Activated CD4-positive, CD25-positive, alpha-beta regulatory T cell treated with anti-CD3 and anti-CD28 coated beads, Interleukin-2, amount 50 U/mL, for 24 hours (primary cell): ENCODE measurements at regions not wholly inside any gene's neighbourhood (a gene's known extent, or its start where the extent isn't known, plus 50 kb on each side); places are given as distances from the start of the nearest gene placed in this dataset.
A peak's percentile ranks its signal among the peaks of the same experiment; 100 is the strongest.

ENCODE experiments used
- ATAC-seq, 2 donors: fragments of 150-1000 bp; cut with Tn5 transposase; one replicate each; pipeline ENCODE4 v1.10.0; 2021; ENCODE audit warnings: mild to moderate bottlenecking in 1 of 2, moderate library complexity in 1 of 2

DNA sequence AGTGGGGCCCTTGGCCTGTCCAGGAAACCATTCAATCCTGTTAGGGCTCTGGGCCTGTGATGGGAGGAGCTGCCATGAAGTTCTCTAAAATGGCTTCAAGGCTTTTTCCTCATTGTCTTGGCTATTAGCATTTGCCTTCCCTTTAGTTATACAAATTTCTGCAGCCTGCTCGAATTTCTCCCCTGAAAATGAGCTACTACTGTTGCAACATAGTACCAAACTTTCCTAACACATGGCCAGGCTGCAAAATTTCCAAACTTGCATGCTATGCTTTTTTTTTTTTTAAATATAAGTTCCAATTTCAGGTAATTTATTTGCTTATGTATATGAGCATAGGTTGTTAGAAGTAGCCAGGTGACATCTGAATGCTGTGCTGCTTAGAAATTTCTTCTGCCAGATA, 560.8 kb upstream of the TBL1XR1 start:
- no peak for ATAC-seq

DNA sequence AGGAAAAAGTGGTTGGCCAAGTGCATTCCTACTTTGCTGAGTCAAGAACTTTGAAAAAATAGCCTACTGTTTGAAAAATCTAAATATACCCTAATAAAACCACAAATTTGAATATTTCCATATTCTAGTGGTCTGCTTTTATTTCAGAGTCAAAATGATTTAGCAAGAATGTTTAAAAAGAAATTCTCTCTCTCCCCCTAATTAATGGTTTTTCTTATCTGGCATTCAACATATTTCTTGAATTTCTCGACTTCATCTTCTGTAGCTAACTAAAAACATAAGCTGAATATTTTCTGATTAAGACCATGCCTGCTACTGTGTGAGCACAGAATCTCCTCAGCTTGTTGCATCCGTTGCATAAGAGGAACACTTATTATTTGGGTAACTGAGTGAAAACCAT, 563.5 kb upstream of the TBL1XR1 start:
- ATAC-seq: no peak

DNA sequence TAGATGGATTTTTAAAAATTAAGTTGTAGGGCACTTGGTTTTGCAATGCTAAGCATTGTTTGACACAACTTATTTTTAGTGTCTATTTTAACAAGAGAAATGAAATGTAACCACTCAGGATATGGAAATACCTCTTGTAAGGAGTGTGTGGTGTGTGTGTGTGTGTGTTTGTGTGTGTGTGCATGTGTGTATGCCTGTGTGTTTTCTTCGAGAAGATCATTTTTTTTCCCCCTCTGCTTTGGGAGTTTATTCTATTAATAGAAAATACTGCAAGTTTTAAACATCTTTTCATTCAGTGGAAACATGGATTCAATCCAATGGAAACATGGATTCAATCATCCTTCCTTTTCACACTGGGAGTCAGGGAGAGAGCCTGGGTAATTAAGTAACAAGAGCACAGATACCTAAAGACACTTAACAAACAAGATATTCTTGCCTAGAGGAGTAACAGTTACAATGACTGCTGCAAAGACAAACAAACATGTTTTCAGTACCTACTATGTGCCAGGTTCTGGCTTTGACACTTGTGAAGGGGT, 567.2 kb upstream of the TBL1XR1 start:
- ATAC-seq: no peak

DNA sequence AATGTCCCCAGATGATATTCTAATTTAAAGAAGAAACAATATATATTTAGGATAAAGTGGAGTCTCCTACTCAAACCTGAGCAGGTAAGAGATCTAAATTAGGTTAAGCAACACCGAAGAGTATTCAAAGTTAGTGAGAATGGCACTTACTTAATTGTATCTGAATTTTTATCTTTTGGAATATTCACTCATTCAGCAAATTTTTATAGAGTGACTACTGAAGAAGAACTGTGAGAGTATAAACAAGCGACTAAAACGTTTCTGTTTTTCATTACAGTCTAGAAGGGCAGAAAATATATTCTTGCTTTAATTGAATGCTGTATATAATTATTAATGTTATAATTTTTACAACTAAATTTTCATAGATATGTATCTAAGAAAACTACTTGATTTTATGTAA, 567.7 kb upstream of the TBL1XR1 start:
- ATAC-seq: no peak

DNA sequence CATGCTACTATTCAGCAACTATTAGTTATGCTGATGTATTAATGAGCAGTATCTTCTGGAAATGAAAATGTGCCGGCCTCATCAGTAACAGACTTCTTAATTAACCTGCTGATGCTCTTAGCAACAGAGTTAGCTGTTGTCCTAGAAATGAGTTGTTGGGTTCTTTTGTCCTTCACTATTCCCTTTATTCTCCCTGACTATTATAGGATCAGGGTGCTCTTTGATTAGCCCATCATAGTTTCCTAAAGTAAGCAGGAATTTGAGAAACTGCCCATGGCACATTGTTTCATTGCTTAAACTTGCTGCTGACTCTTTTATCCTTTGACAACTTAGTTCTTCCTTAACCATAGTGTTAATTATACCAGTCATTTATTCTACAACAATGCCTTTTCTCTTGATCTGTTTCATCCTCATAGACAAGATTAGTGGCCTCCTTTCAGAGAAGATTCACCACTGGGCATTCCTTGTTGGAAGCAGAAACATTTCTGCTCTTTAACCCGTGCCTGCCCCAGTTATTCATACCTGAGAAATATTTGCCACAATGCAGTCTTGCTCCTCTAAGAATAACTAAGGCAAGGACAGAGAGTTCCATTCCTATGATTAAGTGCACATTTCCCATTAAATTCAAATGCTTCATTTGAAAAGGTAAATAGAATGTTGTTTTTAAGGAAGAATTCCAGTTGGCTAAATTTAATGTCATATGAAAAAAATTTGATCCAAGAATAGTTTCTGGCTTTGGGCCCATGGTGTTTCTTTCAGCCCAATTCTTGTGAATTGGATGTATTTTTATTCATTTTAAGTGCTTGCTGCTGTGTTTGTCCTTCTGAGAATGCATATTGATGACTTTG, 573.3 kb upstream of the TBL1XR1 start:
- no peak for ATAC-seq

DNA sequence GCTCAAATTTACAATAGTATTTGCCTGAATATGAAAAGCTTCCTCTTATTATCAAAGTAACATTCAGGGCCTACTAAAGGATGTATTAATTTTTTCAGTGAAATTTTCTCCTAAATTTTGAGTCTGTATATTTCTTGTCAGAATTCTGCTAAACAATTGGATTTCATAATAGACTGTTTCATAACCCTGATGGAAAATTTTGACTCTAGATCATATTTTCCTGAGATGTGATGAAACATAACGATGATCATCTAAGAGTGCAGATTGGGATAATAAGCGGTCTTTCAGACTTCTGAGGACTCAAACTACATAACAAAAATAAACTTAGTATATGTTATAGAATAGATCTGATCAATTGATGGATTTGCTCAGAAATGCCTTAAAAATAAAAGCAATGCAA, 574.5 kb upstream of the TBL1XR1 start:
- ATAC-seq: no peak

DNA sequence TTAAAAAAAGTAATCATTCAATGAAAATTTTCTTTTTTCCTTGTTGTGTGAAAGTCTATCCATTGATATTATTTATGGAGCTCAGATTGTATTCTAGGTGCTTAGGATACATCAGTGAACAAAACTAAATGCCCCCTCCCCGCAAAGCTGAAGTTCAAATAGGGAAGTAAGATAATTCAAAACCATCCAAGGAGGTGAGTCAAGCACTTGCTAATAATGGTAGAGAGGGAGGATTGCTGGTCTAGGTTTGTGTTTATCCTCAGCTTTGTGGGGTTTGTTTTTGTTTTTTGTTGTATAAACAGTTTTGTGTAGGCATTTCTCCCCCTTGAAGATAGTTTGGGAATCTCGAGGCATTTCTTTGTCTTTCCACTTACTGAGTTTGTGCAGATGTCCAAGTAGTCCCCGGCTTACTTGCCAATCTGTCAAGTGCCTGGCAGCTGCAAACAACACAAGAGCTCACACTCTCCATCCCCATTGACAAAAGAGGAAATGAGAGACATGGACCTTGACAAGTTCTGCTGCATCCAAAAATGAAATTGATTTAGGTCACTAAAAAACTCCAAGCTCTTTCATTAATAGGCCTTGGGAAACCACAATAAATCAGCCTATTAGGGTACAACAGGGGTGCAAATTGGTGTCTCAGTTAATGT, 575.8 kb upstream of the TBL1XR1 start:
- no peak for ATAC-seq

DNA sequence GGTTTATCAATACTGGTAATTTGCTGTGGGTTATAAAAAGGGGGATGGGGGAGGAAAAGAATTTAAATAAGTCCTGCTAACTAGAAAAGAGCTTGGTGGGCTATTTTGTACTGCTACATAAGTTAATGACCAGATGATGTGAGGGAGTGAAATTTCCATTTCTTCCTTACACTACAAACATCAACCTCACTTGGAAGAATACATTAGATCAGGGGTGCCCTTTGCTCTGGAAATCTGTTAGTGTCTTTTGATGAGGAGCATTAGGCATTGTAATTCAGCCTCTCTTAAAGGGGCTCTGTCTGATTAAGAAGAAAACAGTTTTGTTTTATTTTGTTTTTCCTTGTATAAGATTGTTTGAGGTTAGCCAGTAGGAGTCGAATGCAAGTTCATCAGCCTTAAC, 576.4 kb upstream of the TBL1XR1 start:
- no peak for ATAC-seq

DNA sequence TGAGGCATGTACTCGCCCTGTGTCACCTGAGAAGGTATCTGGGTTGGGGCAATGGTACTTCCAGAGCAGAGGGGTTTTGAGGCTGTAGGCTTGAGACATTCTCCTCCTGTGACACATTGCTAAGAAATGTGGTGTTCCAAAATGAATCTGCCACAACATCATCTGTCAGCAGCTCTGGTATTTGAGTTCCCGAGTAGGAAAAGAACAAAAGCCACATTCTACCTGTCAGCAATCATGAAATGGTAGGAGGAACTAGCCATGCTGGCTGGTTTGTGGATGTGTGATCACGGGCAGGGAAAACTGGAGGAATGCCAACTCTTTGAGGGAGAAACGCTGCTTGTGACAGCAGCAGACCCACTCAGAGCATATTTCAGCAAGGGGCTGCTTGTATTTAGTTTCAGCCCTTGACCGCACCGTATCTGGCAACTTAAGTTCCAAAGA, 579.4 kb upstream of the TBL1XR1 start:
- ATAC-seq: no peak

DNA sequence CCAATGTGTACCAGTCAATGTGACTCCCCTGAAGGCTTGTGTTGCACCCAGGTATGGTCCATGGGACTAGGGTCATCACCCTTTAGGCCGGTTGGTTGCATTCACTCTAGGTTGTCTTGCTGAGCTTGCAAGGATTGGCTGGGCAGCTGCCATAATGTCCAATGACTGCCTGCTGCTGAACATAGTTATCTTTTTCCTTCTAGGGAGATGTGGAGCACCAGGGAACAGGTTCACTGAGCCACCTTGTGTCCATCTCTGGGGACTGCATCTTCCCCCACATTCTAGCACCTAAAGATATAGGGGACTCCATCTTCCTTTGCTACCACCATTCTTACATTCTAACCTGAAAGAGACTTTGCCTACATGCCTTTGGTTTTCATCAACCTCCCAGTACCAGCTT, 580.4 kb upstream of the TBL1XR1 start:
- peak; percentile 65 to 66 for ATAC-seq

DNA sequence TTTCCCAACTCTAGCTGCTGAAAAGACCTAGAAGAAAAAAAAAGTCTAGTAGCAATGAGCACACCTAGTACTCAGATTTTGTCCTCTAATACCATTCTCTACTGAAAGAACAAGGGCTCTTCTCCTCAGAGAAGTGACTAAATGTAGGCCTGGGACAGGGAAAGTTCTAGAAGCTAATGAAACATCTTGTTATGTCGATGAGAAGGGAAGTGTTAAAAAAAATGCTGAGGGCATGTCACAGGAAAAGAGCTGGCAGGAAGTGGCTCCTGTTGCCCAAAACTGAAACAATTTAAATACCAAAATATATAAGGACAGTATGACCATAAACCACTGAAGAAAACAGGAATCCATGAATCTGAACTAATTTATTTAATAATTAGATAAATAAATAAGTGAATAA, 581.4 kb upstream of the TBL1XR1 start:
- ATAC-seq: no peak

DNA sequence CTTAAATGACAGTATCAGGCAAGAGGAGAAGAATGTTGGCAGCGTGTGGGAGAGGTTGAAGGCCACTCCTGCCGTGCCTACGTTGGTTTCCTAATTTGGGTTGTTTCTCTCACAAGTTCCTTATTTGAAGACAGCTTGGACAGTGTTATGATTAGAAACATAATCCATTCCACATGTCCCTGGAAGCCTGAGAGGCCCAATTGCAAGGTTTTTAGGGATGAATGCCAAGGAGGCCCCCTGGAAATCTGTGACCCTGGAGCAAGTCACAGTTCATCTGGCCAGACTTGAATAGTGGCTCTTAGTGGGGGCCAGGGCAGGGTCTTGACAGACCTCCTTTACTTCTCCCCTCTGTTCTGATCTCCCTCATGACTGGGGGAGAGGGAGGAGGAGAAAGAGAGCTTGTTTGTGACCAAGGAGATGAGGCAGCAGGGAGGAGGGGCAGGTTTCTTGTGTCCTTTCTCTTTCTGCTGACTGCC, 584.4 kb upstream of the TBL1XR1 start:
- no peak for ATAC-seq

DNA sequence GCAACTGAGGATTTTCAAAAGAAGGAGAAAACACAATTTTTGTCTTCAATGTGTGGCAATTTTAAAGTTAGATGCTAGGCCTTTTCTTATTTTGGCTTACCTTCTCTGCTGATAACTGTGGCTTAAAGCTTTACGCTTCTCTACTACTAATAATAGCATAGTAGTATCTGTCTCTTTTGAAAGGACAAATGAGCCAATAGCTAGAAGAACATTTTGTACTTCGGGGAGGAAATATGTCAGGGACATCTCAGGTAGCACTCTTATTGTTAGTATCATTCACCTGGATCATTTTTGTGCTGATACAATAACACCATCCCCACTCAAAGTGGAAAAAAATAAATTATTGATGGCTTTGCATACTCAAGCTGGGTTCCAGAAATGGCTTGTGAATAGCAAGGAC, 586.1 kb upstream of the TBL1XR1 start:
- no peak for ATAC-seq

DNA sequence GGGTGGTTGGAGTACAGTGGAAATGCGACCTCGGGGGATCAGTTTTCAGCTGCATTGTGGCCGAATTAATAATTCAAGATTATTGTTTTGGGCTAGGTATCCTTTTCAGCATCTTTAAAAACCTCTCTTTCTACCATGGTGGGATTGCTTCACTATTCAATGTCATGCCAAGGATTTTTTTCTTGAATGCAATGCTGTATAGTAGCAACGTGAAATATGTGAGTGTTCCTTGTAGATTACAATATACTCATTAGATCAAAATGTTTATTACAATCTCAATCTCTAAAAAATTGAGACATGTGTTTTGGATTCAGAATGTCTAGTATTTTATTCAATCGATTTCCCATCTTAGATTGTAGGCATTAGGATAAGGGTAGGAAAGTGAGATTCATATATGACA, 586.5 kb upstream of the TBL1XR1 start:
- no peak for ATAC-seq

DNA sequence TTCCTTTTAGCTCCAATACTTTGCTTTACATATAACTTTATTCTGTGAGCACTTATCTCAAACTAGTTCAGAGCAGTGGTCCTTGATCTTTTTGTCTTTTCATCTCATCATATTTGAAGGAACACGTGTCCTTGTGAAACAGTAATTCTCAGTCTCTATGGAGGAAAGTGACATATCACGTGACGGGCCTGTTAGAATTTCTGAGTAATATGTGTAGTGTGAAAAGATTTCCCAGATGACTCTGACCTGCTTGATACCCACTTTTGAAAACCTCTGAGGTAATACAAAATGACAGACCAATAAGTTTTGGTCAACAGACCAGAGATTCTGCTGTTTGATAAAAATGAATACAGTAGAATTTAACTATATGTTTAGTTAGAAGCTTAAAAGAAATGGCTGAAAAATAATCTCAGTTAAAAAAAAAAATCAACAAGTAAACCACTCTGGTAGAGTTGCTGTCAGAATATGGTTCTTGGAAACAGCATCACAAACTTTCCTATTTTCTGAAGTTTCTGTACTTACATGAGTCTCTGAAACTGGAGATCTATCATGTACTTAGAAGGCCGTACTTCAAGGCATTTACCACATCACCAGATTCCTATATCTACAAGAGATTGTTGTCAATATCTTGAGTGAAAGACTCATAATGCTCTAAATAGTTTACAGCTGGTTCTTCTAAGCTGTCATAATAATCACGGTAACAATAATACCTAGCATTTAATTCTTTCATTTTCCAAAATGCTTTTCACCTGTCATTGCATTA, 590.2 kb upstream of the TBL1XR1 start:
- ATAC-seq: peak; percentile 83 to 85

DNA sequence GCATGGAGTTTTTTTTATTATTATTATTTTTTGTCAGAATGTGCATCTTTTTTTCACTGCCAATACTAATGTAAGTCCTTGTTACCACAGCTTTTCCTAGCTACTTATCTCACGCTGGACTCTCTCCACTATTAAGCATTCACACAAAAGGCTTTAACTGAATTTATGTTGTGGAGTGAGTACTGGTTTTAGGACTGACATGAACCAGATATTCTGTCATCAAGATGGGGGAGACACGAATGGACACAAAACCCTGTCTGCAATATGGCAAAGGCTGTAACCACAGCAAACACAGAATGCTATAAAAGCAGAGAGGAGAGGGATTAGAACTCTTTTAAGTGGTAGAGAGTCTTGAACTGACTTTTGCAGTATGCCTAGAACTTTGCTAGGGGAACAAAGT, 592.2 kb upstream of the TBL1XR1 start:
- ATAC-seq: no peak

DNA sequence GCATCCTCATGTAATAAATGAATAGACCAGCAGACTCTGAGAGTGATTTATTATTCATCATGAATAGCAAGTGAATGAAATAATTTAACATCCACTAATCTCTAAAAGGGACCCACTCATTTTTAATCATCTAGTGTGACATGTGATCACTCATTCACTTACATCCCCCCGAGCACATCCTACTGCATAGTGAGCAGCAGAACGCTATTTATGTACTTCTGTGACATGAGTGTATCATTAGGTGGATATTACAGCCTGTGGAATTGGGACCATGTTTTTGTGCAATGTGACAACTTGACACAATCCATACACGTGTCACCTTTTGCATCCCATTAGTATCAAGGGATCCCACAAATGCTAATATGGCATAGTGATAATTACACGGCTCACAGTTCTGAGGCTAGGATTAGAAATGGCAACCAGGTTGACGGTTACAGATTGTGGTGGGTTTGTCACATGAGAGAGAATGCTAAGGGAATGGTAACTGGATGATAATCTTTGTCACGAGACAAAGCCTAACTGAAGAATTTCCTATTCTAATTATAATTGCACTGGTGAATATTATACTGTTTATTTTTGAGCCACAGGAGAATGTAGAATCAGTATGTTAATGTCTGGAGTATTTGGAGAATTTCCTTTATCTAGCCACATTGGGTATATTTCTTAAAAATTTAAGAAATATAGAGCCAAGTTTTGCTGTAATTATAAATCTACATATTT, 595.2 kb upstream of the TBL1XR1 start:
- ATAC-seq: no peak

DNA sequence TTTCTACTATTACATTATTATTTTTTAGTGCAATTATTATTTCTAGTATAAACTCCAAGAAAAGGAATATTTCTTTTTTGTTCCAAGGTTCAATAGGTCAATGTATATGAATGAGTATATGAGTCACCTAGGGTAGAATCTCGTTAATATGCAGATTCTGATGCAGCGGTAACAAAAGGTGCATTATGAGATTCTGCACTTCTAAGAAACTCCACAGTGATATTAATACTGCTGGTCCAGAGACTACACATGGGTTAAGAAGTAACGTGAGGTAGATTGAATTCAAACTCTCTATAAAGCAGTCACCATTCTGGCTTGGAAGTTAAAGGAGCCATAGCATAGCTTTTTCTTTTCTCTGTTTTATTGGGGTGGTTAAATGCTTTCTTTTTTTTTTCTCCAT, 596.2 kb upstream of the TBL1XR1 start:
- ATAC-seq: peak; percentile 46 to 72

DNA sequence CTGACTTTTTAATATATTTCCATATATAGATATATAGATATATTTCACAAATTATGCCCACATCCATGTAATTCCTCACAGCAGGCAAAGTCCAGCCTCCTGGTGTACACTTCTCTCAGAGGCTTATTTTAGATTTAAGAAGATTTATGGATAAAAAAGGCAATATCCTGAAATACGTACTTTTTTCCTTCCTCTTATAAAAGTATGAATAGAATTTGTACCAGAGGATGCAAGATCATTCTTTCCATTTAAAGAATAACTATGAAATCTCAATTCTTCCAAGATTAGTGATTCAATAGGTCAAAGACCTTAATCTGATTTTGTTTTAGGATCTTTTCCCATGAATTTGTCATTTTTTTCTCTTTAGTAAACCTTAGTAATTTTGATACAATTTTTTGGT, 597.9 kb upstream of the TBL1XR1 start:
- no peak for ATAC-seq

DNA sequence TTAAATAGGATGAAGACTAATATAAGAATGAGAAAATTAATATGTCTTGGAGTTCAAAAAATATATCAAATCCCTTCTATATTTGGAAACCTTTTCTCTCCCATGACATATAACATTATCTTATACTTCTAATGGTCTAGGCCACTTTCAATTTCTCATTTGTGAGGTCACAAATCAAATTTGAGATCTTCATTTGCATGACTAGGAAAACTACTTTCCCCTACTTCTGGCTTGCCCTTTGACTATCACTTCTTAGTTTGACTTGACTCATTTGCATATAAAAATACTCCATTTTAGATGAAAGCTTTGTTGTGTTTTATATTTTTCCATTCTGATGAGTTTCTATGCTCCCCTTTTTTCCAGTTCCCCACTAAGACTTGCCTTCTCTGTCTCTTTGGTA, 598.6 kb upstream of the TBL1XR1 start:
- ATAC-seq: peak; percentile 13 to 53

DNA sequence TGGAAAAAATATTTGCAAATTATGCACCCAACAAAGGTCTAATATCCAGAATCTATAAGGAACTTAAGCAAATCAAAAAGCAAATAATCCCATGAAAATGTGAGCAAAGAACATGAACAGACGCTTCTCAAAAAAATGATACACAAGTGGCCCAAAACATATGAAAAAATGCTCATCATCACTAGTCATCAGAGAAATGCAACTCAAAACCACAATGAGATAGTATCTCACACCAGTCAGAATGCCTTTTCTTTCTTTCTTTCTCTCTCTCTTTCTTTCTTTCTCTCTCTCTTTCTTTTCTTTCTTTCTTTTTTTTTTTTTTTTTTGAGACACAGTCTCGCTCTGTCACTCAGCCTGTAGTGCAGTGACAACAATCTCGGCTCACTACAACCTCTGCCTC, 602.9 kb upstream of the TBL1XR1 start:
- ATAC-seq: peak in 1 of 2 donors; percentile 41

DNA sequence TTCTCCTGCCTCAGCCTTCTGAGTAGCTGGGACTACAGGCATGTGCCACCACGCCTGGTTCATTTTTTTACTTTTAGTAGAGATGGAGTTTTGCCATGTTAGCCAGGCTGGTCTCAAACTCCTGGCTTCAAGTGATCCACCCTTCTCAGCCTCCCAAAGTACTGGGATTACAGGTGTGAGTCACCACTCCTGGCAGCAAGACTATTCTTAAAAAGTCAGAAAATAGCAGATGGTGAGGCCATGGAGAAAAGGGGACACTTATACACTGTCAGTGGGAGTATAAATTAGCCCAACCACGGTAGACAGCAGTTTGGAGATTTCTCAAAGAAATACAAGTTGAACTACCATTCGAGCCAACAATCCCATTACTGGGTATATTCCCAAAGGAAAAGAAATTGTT, 603.3 kb upstream of the TBL1XR1 start:
- no peak for ATAC-seq
